Natural killer cell (primary cell): ENCODE measurements at regions not wholly inside any gene's neighbourhood (a gene's known extent, or its start where the extent isn't known, plus 50 kb on each side); places are given as distances from the start of the nearest gene placed in this dataset.

Experiments
- ATAC-seq, 3 donors: fragments of 150-1000 bp in 2 of 3; fragments of 200-7000 bp in 1 of 3; cut with Tn5 transposase; 1 replicate in 1 of 3; 2 replicates in 2 of 3; pipeline ENCODE4 v1.10.0; 2021; ENCODE audit warnings: mild to moderate bottlenecking in 2 of 3, moderate library complexity in 2 of 3
- DNase-seq, 2 donors: peaks; one replicate each; pipeline versions ENCODE4 v3.0.0 to v3.0.0-alpha.2; 2013 to 2021; ENCODE audit warnings: mixed read lengths in 1 of 2
- H3K27ac ChIP-seq: one replicate; pipeline ENCODE4 v1.5.1; 2013; ENCODE audit warnings: mild to moderate bottlenecking, low read length
- H3K27me3 ChIP-seq: one replicate; pipeline ENCODE4 v1.6.1; 2013; ENCODE audit warnings: low read length; ENCODE audit not compliant: control insufficient read depth, insufficient read depth
- H3K36me3 ChIP-seq: one replicate; pipeline ENCODE4 v1.6.1; 2013; ENCODE audit warnings: low read length; ENCODE audit not compliant: control insufficient read depth, insufficient read depth
- H3K4me1 ChIP-seq: one replicate; pipeline ENCODE4 v1.6.1; 2013; ENCODE audit warnings: low read length; ENCODE audit not compliant: control insufficient read depth, insufficient read depth
- H3K4me3 ChIP-seq: one replicate; pipeline ENCODE4 v1.5.1; 2013; ENCODE audit warnings: low read length
- H3K9me3 ChIP-seq: one replicate; pipeline ENCODE4 v1.6.1; 2013; ENCODE audit warnings: low read length; ENCODE audit not compliant: control insufficient read depth, insufficient read depth
- H3K27ac Mint-ChIP-seq, 2 donors: one replicate each; pipeline ENCODE4 v1.8.0; 2022; ENCODE audit warnings: mild to moderate bottlenecking in 2 of 2, mixed read lengths in 2 of 2, moderate library complexity in 1 of 2
- H3K27me3 Mint-ChIP-seq, 2 donors: one replicate each; pipeline ENCODE4 v1.8.0; 2022; ENCODE audit warnings: low read depth in 2 of 2, mixed read lengths in 2 of 2
- H3K36me3 Mint-ChIP-seq: one replicate; pipeline ENCODE4 v1.8.0; 2022; ENCODE audit warnings: mixed read lengths
- H3K4me1 Mint-ChIP-seq, 2 donors: one replicate each; pipeline ENCODE4 v1.8.0; 2022; ENCODE audit warnings: mixed read lengths in 2 of 2
- H3K4me3 Mint-ChIP-seq: one replicate; pipeline ENCODE4 v1.8.0; 2022; ENCODE audit warnings: mild to moderate bottlenecking, moderate library complexity, mixed read lengths
- H3K9me3 Mint-ChIP-seq, 2 donors: one replicate each; pipeline ENCODE4 v1.8.0; 2022; ENCODE audit warnings: mixed read lengths in 2 of 2
- WGBS: methylation state at CpG from one replicate; pipeline ENCODE4 v1.1.7; 2013; ENCODE audit warnings: missing lambda C conversion rate; ENCODE audit not compliant: insufficient coverage; 5-methylcytosine and 5-hydroxymethylcytosine counted together
- intact Hi-C: fragments of 100-400 bp; cut with micrococcal nuclease; formaldehyde crosslinking; loops from one replicate; pipeline ENCODE4 v1.14.2; 2022
- TF ChIP-seq, protein P1 (sequence below): fragments of 200-600 bp; IDR thresholded peaks from one replicate; pipeline ENCODE4 v1.8.0; 2022; ENCODE audit warnings: antibody characterized with exemption

DNA sequence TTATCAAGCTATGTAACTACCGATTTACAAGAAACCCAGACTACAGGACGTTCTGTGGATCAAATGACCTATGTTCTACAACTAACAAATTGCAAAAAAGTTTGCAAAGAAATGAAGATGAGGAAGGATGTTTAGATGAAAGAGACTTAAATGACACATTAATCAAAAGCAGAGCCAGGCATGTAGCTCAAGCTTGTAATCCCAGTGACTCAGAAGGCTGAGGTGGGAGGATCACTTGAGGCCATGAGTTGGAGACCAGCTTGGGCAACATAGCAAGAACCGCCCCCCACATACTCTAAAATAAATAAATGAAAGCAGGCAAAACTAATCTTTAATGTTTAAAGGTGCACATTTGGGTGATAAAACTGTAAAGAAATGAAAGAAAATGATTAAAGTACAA lies 331.9 kb downstream of the BTG1 start:
- no peaks in the 10 kb centered on the region for H3K36me3 ChIP-seq
- intact Hi-C loops: loop anchor here (5.0 to 10.0 kb wide), 3 partner anchors 219 to 759 kb away; no protein-coding TSS in a partner anchor
- Mint-ChIP-seq H3K36me3 (no peaks in the 10 kb centered on the region), H3K9me3 (no peaks in the 10 kb centered on the region), H3K27me3 (no peaks in the 10 kb centered on the region), H3K4me3 (no peak overlapping the region), H3K27ac (no peak overlapping the region), H3K4me1 (peaks cover 9 to 16% of the 10 kb centered on the region in 2 donors)
- DNase-seq (no peak), ATAC-seq (no peak)
- H3K4me1 ChIP-seq: no peaks in the 10 kb centered on the region
- TF ChIP-seq, protein P1, sequence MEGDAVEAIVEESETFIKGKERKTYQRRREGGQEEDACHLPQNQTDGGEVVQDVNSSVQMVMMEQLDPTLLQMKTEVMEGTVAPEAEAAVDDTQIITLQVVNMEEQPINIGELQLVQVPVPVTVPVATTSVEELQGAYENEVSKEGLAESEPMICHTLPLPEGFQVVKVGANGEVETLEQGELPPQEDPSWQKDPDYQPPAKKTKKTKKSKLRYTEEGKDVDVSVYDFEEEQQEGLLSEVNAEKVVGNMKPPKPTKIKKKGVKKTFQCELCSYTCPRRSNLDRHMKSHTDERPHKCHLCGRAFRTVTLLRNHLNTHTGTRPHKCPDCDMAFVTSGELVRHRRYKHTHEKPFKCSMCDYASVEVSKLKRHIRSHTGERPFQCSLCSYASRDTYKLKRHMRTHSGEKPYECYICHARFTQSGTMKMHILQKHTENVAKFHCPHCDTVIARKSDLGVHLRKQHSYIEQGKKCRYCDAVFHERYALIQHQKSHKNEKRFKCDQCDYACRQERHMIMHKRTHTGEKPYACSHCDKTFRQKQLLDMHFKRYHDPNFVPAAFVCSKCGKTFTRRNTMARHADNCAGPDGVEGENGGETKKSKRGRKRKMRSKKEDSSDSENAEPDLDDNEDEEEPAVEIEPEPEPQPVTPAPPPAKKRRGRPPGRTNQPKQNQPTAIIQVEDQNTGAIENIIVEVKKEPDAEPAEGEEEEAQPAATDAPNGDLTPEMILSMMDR: no peak
- whole genome bisulfite sequencing: 100% methylated on average over 2 of the region's 3 CpGs
- H3K27me3 ChIP-seq: no peaks in the 10 kb centered on the region
- H3K9me3 ChIP-seq: peaks cover 3% of the 10 kb centered on the region
- H3K4me3 ChIP-seq: no peak overlapping the region
- H3K27ac ChIP-seq: no peak overlapping the region

DNA sequence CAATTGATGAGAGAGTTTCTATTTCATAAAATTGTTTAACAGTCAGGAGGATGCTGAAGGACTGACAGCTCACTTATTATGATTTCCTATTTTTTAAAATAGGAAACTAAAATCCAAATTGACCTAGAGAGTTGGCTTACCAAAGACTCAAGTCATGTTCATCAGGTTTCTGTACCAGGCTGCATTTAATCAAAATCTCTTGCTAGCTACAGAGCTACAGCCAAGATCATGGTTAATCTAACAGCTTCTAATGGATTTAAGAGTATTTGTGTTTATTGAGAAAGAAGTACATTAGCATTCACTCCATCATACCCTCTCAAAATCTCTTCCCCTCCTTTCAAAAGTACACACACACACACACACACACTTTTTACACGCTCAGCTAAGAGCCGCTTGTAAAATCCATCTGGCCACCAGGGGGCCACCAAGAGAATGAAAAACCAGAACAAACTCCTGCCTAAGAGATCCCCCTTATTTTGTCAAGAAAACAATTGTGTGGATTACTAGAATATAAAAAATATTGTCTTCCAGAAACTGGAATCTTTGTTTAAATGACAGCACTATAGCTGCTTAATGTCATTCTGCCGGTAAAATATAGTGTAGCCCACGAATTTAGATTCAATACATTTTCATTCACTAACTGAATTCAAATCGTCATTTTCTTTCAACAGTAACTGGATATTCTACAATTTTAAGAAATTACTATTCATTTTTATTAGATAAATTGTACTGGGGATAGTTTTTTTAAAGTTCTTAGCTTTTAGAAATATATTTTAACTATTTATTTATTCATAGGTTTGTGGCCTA lies 334.0 kb downstream of the BTG1 start:
- 6% methylated on average over 2 of the region's 5 CpGs for WGBS
- no peak overlapping the region for H3K4me3 Mint-ChIP-seq

DNA sequence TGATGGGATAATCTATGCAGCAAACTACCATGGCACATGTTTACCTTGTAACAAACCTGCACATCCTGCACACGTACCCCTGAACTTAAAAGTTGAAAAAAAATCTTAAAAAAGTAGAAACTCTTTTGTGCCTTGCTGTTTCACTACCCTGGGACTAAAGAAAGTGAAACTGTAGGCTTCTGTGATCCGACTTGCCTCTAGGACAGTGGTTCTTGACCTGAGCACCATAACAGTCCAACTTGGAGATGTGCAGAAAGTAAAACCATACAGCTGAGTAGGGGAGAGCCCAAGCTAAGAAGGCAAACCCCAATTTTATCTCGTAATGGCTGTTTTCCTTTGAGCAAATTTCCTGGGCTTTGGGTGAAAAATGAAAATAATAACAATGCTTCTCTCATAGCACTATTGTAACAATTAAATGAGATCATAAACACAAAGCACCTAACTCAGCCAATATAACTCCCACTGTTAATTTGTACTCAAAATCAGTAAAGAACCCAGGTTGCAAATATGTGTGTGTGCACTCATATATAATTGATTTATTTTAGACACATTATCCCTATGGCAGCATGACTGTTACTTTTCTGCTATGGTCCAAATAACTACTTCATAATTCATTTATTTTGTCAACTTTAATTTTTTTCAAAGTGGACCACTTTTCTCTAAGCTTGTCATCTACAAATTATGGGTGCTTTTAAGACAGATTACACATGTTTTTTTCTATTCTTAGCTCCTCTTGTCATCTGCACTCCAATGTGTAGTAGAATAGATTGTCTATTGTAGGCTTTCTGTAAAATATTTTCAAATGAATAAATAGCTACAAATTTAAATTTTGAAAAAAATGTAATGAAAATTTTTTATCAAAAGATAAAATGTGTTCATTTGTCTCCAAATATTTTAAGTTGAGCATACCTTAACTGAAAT lies 334.9 kb downstream of the BTG1 start:
- no peak overlapping the region for H3K4me3 Mint-ChIP-seq
- H3K27me3 Mint-ChIP-seq: no peaks in the 10 kb centered on the region
- no peak overlapping the region for H3K27ac Mint-ChIP-seq
- Histone ChIP-seq H3K27me3 (no peaks in the 10 kb centered on the region), H3K4me3 (no peak overlapping the region), H3K4me1 (no peaks in the 10 kb centered on the region), H3K9me3 (peaks cover 3% of the 10 kb centered on the region), H3K27ac (no peak overlapping the region), H3K36me3 (no peaks in the 10 kb centered on the region)
- ATAC-seq (no peak), DNase-seq (no peak)
- H3K4me1 Mint-ChIP-seq: peaks cover 6 to 10% of the 10 kb centered on the region in 2 donors
- TF ChIP-seq, protein P1: no peak
- intact Hi-C loops: loop anchor here (2.0 to 10.0 kb wide), 5 partner anchors 66 to 762 kb away; partner anchors contain the start of gene BTG1
- H3K36me3 Mint-ChIP-seq: peaks cover 19% of the 10 kb centered on the region
- 66% methylated on average over 3 of the region's 3 CpGs for WGBS
- peaks cover 2 to 11% of the 10 kb centered on the region in 2 donors for H3K9me3 Mint-ChIP-seq

More for the DNA sequence above, 334.0 kb downstream of the BTG1 start:
- peaks cover 0 to 6% of the 10 kb centered on the region in 2 donors for H3K9me3 Mint-ChIP-seq
- no peaks in the 10 kb centered on the region for H3K27me3 ChIP-seq
- no peaks in the 10 kb centered on the region for H3K4me1 ChIP-seq
- peak; percentile 81 to 88 (median 87) for ATAC-seq
- H3K4me1 Mint-ChIP-seq: peaks cover 6 to 10% of the 10 kb centered on the region in 2 donors
- H3K36me3 Mint-ChIP-seq: peaks cover 11% of the 10 kb centered on the region
- H3K36me3 ChIP-seq: no peaks in the 10 kb centered on the region
- no peak overlapping the region for H3K4me3 ChIP-seq
- H3K27ac Mint-ChIP-seq: peak overlapping the region; percentile 76 to 78
- H3K9me3 ChIP-seq: peaks cover 3% of the 10 kb centered on the region
- H3K27ac ChIP-seq: no peak overlapping the region
- TF ChIP-seq, protein P1: peak; percentile 95
- H3K27me3 Mint-ChIP-seq: no peaks in the 10 kb centered on the region
- intact Hi-C loops: loop anchor here (2.0 to 10.0 kb wide), 5 partner anchors 65 to 761 kb away; partner anchors contain the start of gene BTG1
- DNase-seq: peak; percentile 67 to 87
